Smooth muscle cell (in vitro differentiated cells): ENCODE measurements at regions not wholly inside any gene's neighbourhood (a gene's known extent, or its start where the extent isn't known, plus 50 kb on each side); places are given as distances from the start of the nearest gene placed in this dataset.
A peak's percentile ranks its signal among the peaks of the same experiment; 100 is the strongest.

Experiments
- DNase-seq: peaks from one replicate; lab custom pipeline; 2025; ENCODE audit not compliant: unreplicated experiment; lab: John Stamatoyannopoulos, UW
- H2AFZ ChIP-seq: fragments of 200-600 bp; sonication (generic); 2 replicates; pipeline ENCODE4 v1.6.0; 2016; ENCODE audit warnings: antibody characterized with exemption, low read depth, mild to moderate bottlenecking
- H3F3A ChIP-seq: fragments of 200-600 bp; sonication (generic); 2 replicates; pipeline ENCODE4 v1.6.0; 2017; ENCODE audit warnings: antibody characterized with exemption, low read depth
- H3K27ac ChIP-seq: fragments of 200-600 bp; sonication (generic); 2 replicates; pipeline ENCODE4 v1.5.1; 2016; ENCODE audit warnings: low read depth, mild to moderate bottlenecking
- H3K27me3 ChIP-seq: fragments of 200-600 bp; sonication (generic); 2 replicates; pipeline ENCODE4 v1.6.1; 2016; ENCODE audit warnings: low read depth, mild to moderate bottlenecking
- H3K36me3 ChIP-seq: fragments of 200-600 bp; sonication (generic); 2 replicates; pipeline ENCODE4 v1.5.1; 2016; ENCODE audit warnings: low read depth
- H3K4me1 ChIP-seq: fragments of 200-600 bp; sonication (generic); 2 replicates; pipeline ENCODE4 v1.5.1; 2016; ENCODE audit warnings: low read depth
- H3K4me2 ChIP-seq: fragments of 200-600 bp; sonication (generic); 2 replicates; pipeline ENCODE4 v1.6.0; 2016; ENCODE audit warnings: mild to moderate bottlenecking
- H3K4me3 ChIP-seq: fragments of 200-600 bp; sonication (generic); 2 replicates; pipeline ENCODE4 v1.5.1; 2016; ENCODE audit warnings: mild to moderate bottlenecking
- H3K79me2 ChIP-seq: fragments of 200-600 bp; sonication (generic); 2 replicates; pipeline ENCODE4 v1.6.0; 2016; ENCODE audit warnings: low read depth, mild to moderate bottlenecking
- H3K9ac ChIP-seq: fragments of 200-600 bp; sonication (generic); 2 replicates; pipeline ENCODE4 v1.6.0; 2016; ENCODE audit warnings: low read depth
- H3K9me3 ChIP-seq: fragments of 200-600 bp; sonication (generic); replicated peaks from 2 replicates; pipeline ENCODE4 v1.5.1; 2016; ENCODE audit warnings: low read depth
- H4K20me1 ChIP-seq: fragments of 200-600 bp; sonication (generic); 2 replicates; pipeline ENCODE4 v1.6.0; 2016; ENCODE audit warnings: low read depth
- CTCF ChIP-seq: fragments of 200-600 bp; sonication (generic); IDR thresholded peaks from 2 replicates; pipeline ENCODE4 v1.5.1; 2017; ENCODE audit warnings: borderline replicate concordance, mild to moderate bottlenecking, antibody characterized with exemption; ENCODE audit not compliant: insufficient read depth, poor library complexity, severe bottlenecking
- WGBS: methylation state at CpG from one replicate; pipeline ENCODE4 v1.1.7; 2016; ENCODE audit warnings: low lambda C conversion rate; 5-methylcytosine and 5-hydroxymethylcytosine counted together

GRCh38 chrX:39261446-39262147, 460.3 kb downstream of the MID1IP1 start:
- Histone ChIP-seq H3K4me1 (no peaks in the 10 kb centered on the region), H2AFZ (no peak overlapping the region), H3K9me3 (no peaks in the 10 kb centered on the region), H3K27ac (peak overlapping the region; percentile 74), H4K20me1 (no peaks in the 10 kb centered on the region), H3K9ac (peak overlapping the region; percentile 20), H3K4me2 (peak overlapping the region; percentile 60), H3K27me3 (no peaks in the 10 kb centered on the region), H3K36me3 (no peaks in the 10 kb centered on the region), H3F3A (no peaks in the 10 kb centered on the region), H3K79me2 (no peaks in the 10 kb centered on the region), H3K4me3 (no peak overlapping the region)
- no peak for DNase-seq
- WGBS = 20% methylated on average over 1 of the region's 1 CpG
- peak; percentile 66 for TF ChIP-seq CTCF

GRCh38 chrX:39262641-39263040, 461.4 kb downstream of the MID1IP1 start:
- Histone ChIP-seq H3K4me2 (no peak overlapping the region), H3F3A (no peaks in the 10 kb centered on the region)
- DNase-seq = no peak

GRCh38 chrX:39264023-39264422, 462.8 kb downstream of the MID1IP1 start:
- Histone ChIP-seq H3K4me1 (no peaks in the 10 kb centered on the region), H3K27me3 (no peaks in the 10 kb centered on the region), H2AFZ (no peak overlapping the region), H3K4me2 (no peak overlapping the region), H3K9ac (no peak overlapping the region), H4K20me1 (no peaks in the 10 kb centered on the region), H3K36me3 (no peaks in the 10 kb centered on the region), H3F3A (no peaks in the 10 kb centered on the region), H3K79me2 (no peaks in the 10 kb centered on the region), H3K27ac (no peak overlapping the region), H3K9me3 (no peaks in the 10 kb centered on the region), H3K4me3 (no peak overlapping the region)
- TF ChIP-seq CTCF = no peak
- DNase-seq = no peak
- 68% methylated on average over 3 of the region's 3 CpGs for WGBS

More at GRCh38 chrX:39262641-39263040, 461.4 kb downstream of the MID1IP1 start:
- H4K20me1 ChIP-seq = no peaks in the 10 kb centered on the region
- H3K9ac ChIP-seq = no peak overlapping the region
- no peak overlapping the region for H2AFZ ChIP-seq
- H3K79me2 ChIP-seq = no peaks in the 10 kb centered on the region
- 91% methylated on average over 2 of the region's 2 CpGs for WGBS
- no peaks in the 10 kb centered on the region for H3K4me1 ChIP-seq
- no peak overlapping the region for H3K4me3 ChIP-seq
- no peaks in the 10 kb centered on the region for H3K27me3 ChIP-seq
- no peaks in the 10 kb centered on the region for H3K36me3 ChIP-seq
- TF ChIP-seq CTCF = no peak
- H3K9me3 ChIP-seq = no peaks in the 10 kb centered on the region
- H3K27ac ChIP-seq = no peak overlapping the region

- Histone ChIP-seq H4K20me1 (no peaks in the 10 kb centered on the region), H3K79me2 (no peaks in the 10 kb centered on the region), H3K4me1 (no peaks in the 10 kb centered on the region), H3K4me3 (no peak overlapping the region), H3F3A (no peaks in the 10 kb centered on the region), H3K4me2 (no peak overlapping the region), H3K9ac (no peak overlapping the region), H3K27ac (no peak overlapping the region), H2AFZ (no peak overlapping the region), H3K27me3 (no peaks in the 10 kb centered on the region), H3K9me3 (no peaks in the 10 kb centered on the region), H3K36me3 (no peaks in the 10 kb centered on the region)
- 82% methylated on average over 2 of the region's 2 CpGs for WGBS
- no peak for DNase-seq
- no peak for TF ChIP-seq CTCF
Observed at GRCh38 chrX:39267176-39267575, 465.9 kb downstream of the MID1IP1 start.
